Fibroblast of lung (primary cell): ENCODE measurements at regions not wholly inside any gene's neighbourhood (a gene's known extent, or its start where the extent isn't known, plus 50 kb on each side); places are given as distances from the start of the nearest gene placed in this dataset.

Experiments
- EZH2 ChIP-seq: IDR thresholded peaks from 2 replicates; pipeline ENCODE4 v1.5.1; 2012; ENCODE audit warnings: low read length, control low read depth, mild to moderate bottlenecking; ENCODE audit errors: missing control alignments
- TF ChIP-seq, protein P1 (sequence below), 2 donors: IDR thresholded peaks in 1 of 2; conservative IDR thresholded peaks in 1 of 2; 1 replicate in 1 of 2; 2 replicates in 1 of 2; pipeline ENCODE4 v1.5.1; 2011 to 2012; ENCODE audit warnings: low read length in 2 of 2, control low read depth in 1 of 2, inconsistent platforms in 1 of 2, low read depth in 1 of 2, mild to moderate bottlenecking in 1 of 2

DNA sequence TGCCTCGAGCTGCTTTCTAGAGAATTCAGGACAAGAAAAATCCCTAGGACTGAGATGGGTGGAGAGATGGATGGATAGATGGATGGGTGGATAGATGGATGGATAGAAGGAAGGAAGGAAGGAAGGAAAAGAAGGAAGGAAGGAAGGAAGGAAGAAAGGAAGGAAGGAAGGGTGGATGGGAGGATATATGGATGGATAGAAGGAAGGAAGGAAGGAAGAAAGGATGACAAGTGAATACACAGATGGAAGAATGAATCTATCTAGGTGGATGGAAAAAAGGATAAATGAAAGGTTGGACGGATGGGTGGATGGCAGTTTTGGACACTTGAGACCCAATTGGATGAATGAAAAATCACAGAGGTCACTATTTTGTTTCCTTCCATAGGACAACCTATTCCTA lies 120.4 kb upstream of the KAZN start:
- TF ChIP-seq, protein P1, sequence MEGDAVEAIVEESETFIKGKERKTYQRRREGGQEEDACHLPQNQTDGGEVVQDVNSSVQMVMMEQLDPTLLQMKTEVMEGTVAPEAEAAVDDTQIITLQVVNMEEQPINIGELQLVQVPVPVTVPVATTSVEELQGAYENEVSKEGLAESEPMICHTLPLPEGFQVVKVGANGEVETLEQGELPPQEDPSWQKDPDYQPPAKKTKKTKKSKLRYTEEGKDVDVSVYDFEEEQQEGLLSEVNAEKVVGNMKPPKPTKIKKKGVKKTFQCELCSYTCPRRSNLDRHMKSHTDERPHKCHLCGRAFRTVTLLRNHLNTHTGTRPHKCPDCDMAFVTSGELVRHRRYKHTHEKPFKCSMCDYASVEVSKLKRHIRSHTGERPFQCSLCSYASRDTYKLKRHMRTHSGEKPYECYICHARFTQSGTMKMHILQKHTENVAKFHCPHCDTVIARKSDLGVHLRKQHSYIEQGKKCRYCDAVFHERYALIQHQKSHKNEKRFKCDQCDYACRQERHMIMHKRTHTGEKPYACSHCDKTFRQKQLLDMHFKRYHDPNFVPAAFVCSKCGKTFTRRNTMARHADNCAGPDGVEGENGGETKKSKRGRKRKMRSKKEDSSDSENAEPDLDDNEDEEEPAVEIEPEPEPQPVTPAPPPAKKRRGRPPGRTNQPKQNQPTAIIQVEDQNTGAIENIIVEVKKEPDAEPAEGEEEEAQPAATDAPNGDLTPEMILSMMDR (conservative IDR thresholded peaks at IDR 0.05 in 1 of 2, IDR thresholded peaks at IDR 0.05 in 1 of 2; ENCODE audit: low read depth in 1 of 2, low read length in 2 of 2), result no peak
- TF ChIP-seq EZH2, result no peak
